GM19351 (cell line): ENCODE measurements at regions not wholly inside any gene's neighbourhood (a gene's known extent, or its start where the extent isn't known, plus 50 kb on each side); places are given as distances from the start of the nearest gene placed in this dataset.

Source experiments
- ATAC-seq: cut with Tn5 transposase; IDR thresholded peaks from one replicate; pipeline ENCODE4 v1.9.1; 2021; ENCODE audit warnings: mild to moderate bottlenecking, moderate library complexity; ENCODE audit not compliant: unreplicated experiment

DNA sequence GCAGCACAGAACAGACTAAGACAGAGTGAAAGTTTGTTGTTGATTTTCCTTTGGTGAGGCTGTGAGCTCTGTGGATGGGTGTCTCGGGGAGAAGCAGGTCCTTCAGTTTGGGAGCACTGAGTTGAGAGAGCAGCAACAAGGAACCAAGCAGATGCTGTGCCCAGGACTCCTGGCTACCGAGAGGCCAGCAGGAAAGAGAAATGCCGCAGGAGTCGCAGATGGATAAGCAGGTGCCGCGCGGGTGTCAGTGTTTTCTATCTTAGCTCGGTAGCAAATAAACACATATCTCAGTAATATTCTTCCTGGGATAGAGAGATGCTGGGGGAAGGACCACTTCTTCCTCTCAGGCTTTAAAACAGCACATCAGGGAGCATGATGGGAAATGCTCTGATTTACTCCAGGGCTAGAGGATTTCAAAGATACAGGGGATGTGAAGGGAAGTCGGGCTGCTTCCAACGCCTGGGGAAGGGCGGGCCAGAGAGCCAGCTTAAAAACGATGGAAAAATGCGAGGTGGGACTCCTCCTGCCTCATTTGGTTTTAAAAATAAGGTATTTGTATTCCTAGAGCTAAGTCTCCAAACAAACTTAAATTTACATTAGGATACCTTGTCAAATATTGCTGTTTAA, 470.7 kb upstream of the B3GAT1 start:
- no peak for ATAC-seq

DNA sequence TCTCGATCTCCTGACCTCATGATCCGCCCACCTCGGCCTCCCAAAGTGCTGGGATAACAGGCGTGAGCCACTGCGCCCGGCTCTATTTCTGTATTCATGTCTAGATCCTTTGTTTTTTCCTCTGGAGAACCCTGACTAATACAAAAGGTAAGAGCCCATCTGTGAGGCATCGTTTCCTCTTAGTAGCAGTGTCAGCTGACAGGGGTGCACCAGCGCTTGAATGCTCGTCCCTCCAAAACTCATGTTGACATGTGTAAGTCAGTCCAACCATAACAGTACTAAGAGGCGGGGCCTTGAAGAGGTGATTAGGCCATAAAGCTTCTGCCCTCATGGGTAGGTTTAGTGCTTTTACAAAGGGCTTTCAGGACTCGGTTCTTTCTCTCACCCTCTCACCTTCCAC, 470.1 kb upstream of the B3GAT1 start:
- no peak for ATAC-seq

DNA sequence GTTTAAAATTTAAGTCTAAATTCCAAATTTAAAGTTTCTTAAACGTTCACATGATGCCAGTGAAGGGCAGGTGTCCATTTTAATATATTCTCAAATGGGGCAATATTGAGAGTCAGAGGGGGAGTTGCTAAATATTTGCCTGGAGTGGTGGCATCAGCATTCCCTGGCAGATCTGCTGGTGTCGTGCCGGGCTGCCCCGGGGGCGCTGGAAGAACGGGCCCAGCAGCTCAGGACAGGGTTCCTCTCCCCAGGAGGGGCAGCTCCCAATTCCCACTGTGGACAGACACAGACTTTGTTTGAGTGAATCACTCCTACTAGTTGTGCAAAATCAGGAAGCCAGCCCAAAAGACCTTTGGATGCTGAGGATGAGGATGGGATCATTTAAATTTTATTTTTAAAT, 468.7 kb upstream of the B3GAT1 start:
- no peak for ATAC-seq

DNA sequence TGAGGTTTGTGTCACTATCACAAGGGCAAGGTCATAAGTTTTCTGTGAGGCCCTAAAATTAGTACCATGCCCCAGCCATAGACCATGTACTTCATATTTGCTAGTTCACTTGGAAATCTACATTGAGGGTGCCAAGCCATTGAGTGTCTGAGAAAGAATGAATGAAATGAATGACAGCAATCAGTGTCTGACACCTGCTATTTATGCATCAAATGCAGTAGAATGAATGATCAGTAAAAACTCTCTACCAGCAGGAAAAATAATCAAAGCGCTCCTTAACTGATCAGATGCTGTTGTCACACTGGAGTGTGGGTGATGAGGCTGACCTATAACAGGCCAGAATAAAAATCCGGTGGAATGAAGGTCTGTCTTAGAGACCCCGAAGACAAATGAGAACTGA, 467.9 kb upstream of the B3GAT1 start:
- no peak for ATAC-seq

DNA sequence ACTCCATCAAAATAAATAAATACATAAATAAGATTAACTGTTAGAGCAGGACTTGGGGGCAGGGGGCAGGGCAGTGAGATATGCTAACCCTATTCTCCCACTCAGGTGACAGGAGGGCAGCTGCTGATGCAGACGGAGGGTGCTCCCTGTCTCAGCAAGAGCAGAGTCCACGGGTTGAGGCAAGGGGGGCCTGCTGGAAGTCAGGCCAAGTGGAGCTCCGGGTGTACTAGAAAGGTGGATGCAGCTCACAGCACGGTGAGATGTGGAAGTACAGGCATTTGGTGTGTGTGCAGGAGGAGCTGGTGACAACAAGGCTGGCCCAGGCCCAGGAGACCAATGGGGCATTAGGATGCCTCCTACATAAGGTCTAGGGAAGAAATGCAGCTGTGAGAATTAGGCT, 467.3 kb upstream of the B3GAT1 start:
- ATAC-seq = no peak

DNA sequence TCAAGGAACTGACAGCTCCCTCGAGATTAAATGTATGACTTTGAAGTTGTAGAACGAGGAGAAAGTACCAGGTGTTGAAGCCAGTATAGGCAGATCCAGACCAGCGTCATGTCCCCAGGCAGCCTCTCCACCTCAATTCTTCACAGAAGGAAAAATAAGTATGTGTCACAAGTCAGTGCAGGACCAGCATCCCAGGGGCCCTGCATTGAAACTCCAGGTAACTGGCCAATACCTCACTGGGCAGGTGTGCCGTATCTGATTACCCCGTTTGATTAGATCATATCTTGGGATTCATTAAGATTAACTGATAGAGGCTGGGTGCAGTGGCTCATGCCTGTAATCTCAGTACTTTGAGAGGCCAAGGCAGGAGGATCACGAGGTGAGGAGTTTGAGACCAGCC, 466.7 kb upstream of the B3GAT1 start:
- no peak for ATAC-seq

DNA sequence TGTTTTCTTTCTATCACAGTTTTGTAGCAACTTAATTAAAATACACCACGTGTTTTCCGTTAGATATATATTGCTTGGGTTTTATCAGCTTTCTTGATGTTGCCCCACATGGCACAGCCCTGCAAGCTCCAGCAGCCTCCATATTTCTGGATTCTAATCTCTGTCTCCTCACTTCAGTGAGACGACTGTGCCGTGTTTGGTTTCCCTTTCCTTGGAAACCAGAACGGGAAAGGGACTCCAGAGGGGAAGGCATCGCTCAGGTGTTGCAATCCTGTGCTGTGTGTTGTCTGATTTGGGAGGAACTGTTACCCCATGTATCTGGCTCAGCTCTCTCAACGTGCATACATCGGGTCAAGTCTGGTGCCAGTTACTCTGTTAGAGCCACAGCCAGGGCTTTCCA, 464.2 kb upstream of the B3GAT1 start:
- no peak for ATAC-seq

DNA sequence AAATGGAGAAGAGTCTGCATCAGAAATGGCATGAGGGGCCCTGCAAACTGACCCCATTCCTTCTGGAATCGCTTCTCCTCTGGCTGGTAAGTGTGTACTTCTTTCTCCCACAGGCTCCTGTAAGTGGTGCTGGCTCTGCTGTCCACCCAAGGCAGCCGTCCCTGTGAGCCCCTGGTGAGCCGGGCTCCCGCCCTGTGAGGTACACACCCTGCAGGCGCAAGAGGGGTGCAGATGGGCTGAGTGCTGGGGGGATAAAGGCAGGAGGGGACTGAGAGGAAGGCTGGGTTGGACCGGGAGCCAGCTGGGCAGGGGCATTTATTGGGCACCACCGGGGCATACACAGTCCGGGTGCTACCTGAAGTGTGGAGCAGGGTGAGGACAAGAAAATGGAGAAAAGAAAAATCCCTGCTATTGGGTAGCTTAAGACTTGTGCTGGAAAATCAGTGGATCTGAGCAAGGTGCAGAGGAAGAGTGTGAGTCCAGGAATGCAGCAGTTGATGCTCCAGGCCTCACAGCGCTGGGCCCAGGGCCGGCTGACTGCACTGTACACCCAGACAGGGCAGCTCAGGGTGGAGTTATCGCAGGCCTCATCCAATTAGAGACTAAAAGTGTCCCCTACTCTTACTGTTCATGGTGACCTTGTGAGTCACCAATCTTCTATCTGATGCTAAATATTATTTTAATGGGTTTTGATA, 455.1 kb upstream of the B3GAT1 start:
- no peak for ATAC-seq

DNA sequence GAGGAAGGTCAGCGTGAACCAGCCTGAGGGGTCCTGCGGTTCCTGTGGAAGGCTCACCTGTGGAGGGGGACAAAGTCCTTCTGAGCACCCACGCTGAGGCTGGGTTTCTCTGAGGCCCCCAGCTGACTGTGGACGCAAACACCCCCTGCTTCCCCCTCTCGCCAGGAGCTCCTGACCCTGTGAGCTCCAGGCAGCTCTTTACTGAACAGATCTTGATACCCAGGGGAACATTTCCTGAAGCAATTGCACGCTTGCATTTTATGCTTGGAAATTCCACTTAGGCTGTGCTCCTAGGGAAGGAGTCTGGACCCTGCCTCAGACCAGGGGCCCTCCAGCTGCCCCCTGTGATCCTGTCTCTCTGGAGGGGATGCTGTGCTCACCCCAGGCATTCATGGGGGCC, 454.2 kb upstream of the B3GAT1 start:
- no peak for ATAC-seq

DNA sequence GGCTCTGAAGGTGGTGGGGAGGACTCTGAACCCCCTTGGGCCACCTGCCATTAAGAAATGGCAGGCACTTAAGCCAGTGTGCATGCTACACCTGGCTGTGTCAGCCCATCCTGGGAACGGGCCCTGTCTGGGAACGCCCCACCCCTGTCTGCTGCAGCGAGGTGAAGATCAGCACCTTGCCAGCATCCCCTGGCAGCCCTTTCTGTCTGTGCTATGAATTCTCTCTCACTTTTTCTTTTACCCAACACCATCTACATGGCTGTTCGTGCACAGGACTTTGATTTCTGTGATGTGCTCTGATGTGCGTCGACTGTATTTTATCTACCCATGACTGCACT, 452.9 kb upstream of the B3GAT1 start:
- no peak for ATAC-seq

DNA sequence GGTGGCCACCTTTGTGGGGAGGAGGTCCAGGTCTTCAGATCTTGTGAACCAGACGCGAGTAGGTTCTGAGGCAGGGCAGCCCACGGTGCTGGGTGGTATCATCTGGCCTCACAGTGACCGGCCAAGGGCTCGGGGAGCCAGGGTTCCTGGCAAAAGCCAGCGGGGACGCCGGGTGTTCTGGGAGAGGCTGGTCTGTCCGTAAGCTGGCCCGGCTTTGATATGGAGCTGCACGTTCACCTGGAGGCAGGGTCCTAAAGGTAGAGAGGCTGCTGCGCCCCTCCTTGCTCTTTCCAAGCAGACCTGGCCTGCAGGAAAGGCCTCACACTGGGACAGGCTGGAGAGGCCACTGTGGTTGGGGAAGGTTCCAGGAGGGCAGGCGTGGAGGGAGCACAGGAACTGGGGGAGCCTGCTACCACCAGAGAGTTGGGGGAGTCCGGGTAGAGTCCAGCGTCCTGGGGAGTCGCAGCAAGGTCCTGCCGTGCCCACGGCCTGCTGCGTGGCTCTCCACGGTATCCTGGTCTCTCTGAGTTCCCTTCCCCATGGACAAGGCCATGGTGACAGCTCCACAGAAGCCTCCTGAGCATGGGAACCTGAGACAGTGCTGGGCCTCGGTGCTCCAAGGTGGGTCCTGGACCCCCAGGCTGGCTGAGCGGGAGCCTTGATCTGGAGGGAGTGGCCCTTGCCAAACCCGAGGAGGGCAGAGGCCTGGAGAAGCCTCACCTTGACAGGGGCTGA, 452.4 kb upstream of the B3GAT1 start:
- no peak for ATAC-seq

DNA sequence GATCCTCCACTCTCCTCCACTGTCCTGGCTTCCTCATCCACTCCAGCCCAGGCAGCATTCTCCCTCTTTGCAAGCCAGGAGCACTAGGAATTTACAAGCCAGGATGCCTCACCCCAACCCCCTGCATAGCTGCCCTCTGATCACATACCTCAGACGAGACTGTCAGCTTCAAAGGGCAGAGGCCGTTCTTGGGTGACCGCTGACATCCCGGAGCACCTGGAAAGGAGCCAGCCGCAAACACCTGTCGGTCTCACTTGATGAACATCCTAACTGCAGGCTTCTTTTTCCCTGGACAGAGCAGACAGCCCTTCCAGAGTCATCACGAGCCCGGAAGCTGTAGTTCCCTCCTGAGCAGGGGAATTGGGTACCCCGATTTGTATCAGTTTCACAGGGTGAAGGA, 451.3 kb upstream of the B3GAT1 start:
- no peak for ATAC-seq

DNA sequence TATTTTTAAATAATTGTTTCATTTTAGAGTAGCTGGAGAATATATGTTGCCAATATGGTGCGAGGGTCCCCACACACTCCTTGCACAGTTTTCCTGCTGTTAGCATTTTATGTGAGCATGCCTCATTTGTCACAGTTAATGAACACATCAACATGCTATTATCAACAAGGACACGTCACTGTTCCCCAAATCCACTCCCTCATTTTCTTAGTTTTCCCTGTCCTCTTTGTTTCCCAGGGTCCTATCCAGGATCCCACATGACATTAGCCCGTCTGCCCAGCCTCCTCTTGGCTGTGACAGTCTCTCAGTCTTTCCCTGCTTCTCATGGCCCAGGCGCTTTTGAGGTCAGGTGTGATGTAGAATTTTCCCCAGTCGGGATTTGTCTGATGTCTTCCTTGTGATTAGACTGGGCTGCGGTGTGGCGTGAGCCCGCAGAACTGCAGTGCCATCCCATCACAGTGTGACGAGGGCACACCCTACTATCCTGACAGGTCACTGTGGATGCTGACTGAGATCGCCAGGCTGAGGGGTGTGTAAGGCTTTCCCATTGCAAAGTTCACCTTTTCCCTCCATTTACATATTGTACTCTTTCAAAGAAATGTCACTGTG, 450.6 kb upstream of the B3GAT1 start:
- ATAC-seq = no peak

DNA sequence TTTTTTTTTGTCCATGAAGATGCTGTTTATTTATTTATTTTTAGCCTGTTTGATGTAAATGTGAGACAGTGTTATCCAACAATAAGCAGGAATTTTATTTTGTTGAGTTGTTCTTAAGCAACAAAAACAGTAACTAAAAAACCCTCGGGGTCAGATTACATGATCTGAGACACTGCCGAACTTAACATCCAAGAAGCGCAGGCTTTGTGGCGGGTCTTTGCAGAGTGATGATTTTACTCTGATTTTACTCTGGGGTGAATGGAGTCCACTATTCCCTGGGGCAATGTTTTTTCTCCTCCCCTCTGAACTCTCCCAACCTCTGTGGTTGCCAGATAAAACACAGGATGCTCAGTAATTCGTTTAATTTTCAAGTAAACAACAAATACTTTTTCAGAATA, 450.1 kb upstream of the B3GAT1 start:
- ATAC-seq = no peak

DNA sequence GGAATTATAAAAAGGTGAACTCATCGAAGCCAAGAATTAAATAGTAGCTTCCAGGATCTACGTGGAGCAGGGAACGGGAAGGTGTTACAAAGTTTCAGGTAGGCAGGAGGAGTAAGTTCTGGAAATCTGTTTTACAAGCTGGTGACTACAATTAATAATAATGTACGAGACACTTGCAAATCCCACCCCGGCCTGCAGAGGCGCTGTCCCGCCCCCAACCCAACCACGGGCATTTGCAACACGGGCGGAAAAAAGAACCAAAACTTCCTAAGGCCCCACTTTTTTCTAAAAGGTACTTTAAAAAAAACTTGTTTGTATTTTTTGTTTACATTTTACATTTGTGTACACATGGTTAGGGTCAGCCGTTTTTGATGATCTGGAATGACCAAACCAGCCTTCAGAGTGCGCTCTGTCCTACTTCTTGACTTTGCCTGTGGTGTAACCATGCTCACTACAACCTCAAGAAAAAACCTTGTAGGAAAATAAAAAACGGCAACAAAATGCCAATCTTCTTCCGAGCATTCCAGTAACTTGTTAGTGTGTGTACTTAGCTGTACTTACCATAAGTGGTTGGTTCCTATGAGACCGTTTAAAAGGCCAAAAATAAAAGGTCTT, 449.6 kb upstream of the B3GAT1 start:
- ATAC-seq = no peak

DNA sequence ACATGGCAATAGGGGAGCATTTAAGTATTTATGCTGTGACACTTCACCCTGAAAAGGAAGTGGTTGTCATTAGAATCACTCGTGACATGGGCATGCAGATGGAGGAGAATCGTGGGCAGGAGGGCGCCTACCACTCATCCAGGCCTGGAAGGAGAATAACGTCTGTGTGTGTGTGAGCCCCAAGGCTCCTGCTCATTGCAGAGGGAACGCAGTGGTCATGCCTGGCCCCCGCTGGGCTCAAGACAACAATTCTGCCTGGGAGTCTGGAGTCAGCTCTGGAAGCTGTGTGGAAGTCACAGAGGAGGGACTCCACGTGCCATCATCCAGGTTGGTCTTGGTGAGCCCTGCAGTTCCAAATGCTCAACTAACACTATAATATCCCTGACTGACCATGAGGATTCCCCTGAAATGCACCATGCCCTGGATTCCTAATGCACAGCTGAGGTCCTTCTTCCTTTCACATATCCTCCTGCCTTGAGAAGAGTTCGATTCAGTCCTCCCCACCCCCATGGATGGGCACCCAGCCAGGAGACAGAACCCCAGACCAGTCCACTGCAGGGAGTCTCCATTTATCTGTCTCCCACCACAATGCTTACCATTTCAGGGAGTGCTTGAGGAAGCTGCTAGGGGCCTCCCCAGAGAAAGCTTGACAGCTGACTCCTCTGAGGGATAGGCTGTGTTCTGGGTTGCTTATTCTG, 446.9 kb upstream of the B3GAT1 start:
- ATAC-seq = no peak

DNA sequence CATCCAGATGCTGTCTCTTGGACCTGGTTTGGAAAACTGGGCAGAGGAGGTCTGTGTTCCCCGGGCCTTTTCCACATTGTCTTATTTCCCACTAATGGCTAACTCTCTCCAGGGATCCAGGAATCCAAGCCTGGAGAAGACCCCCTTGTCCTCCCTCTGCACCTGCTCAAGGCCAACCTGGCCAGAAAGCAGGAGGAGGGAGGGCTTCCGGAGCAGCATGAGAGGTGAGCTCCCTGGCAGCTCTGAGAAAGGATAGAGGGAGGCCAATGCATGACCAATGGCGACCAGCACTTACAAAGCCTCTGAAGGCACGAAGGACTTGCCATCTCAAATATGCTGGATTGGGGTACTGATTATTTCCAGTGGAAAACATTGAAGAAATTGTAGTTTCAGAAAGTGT, 445.0 kb upstream of the B3GAT1 start:
- ATAC-seq = no peak

DNA sequence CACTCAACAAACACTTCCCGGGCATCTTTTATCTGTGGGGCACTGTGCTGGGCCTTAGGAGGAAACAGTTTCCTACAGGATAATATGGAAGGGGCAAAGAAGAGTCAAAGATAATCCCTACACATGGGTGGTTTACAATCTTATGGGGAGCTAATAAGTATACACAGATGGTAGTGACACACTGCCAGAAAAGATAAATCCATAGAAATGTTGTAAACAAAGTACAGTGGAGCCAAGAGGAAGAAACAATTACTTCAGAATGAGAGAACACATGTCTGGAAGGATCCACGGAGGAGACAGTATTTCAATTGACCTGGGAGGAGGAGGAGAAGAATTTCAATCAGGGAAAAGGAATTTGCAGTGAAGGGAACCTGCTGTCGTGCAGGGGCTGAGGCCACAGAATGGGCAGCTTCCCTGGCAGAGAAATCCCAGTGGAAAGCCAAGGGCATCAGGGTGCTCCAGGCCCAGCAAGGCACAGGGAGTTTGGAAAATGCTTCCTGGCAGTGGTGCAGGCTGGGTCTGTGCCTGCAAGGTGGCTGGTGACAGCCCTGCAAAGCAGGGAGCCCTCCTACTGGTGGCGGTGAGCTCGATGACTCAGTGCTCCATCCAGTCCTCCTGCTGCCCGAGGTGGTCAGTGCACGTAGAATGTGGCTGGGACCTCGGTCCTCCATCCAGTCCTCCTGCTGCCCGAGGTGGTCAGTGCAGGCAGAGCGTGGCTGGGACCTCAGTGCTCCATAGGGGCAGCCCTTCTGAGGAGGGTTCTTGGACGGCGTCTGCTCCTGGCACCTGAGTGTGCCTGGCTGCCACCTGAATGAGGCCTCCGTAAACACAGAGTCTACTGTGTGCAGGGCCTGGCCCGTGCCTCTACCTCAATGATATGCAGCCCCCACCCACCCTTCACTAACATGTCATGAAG, 444.3 kb upstream of the B3GAT1 start:
- ATAC-seq = no peak

DNA sequence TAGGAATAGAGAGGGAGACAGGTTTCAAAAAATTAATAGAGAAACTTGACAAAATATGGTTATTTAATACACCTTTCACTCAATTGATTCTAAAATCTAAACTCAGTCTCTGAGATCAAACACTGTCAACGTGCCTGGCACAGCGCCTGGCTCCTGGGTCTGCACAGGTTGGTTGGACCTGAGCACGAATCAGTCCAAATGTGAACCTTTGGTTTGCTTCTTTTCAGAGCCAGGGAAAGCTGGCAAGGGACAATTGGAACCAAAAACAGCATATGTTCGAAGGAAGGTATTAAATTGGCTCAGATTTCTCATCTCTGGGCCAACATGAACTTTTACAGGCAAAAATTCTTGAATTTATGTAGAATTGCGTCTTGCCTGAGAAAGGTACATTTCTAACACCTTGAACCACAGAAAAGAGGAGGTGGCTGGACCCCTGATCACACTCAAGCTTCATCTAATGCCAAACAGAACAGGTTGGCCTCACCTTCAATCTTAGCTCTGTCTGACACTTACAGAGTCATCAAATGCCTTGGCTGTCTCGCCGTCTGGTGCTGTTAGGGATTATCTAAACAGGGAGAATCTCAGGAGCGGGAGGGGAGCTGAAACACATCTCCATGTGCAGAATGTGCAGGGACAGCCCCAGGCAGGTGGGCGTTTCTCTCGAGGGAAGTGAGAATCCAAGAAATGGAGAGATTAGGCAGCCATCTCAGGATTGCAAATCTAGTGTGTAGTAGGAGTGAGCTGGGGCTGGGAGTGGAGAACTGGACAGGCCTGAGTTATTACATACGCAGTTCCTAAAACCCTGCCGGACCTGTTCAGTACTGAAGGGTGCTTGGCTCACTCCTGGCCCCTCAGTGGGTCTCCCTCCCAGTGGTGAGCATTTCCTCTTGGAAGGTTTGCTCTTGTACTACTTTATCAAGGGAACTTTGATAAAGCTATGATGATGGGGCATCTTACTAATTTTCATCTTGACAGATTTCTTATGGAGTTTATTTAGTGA, 442.2 kb upstream of the B3GAT1 start:
- no peak for ATAC-seq
